ENCODE measurements at regions not wholly inside any gene's neighbourhood (a gene's known extent, or its start where the extent isn't known, plus 50 kb on each side); places are given as distances from the start of the nearest gene placed in this dataset.

DNA sequence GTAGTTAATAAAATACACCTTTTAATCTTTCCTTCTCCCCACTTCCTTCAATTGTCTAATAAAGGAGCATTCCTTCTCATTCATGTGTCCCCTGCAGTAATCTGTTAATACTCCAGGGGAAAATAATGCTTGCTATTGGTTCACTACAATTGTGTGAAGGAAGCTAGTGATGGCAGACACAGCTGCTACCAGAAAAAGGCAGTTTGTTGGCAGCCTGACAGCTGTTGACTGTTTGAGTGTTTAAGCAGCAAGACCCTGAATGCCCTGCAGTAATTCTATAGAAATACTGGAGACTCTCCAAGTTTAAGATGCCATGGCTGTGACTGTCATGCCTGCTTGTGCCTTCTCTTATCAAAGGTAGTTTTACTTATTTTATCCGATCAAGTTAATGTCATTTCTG is 359.5 kb downstream of the C4orf33 start:
- TF ChIP-seq, protein P1, sequence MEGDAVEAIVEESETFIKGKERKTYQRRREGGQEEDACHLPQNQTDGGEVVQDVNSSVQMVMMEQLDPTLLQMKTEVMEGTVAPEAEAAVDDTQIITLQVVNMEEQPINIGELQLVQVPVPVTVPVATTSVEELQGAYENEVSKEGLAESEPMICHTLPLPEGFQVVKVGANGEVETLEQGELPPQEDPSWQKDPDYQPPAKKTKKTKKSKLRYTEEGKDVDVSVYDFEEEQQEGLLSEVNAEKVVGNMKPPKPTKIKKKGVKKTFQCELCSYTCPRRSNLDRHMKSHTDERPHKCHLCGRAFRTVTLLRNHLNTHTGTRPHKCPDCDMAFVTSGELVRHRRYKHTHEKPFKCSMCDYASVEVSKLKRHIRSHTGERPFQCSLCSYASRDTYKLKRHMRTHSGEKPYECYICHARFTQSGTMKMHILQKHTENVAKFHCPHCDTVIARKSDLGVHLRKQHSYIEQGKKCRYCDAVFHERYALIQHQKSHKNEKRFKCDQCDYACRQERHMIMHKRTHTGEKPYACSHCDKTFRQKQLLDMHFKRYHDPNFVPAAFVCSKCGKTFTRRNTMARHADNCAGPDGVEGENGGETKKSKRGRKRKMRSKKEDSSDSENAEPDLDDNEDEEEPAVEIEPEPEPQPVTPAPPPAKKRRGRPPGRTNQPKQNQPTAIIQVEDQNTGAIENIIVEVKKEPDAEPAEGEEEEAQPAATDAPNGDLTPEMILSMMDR (IDR thresholded peaks at IDR 0.05; ENCODE audit: insufficient read depth, low read length, poor library complexity, severe bottlenecking), result no peak
- H3K27me3 ChIP-seq (replicated peaks; ENCODE audit: control insufficient read depth, insufficient read depth, low read length), result no peaks in the 10 kb centered on the region
- DNase-seq (ENCODE audit: extremely low read depth, insufficient read length), result no peak
- no peaks in the 10 kb centered on the region for H3K36me3 ChIP-seq (ENCODE audit: control insufficient read depth, insufficient read depth, low read length)
- no peak overlapping the region for H3K4me3 ChIP-seq (replicated peaks; ENCODE audit: low read depth, low read length)

DNA sequence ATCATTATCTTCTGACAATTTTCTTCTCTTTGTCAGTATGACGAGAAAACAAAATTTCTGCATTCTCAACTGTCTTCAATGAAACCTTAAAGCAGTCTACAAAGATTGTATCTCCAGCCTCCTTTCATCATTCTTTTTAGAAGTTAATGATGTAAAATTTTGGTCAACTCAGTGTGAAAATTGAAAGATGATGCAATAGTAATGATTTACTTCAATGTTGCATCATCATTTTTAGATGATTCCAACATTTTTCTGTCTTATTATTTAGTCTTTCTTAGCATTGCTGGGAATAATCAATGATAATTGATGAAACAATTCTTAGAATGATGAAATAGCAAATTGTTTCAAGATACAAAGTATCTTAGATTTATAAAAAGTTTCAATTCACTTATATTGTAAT is 372.7 kb downstream of the C4orf33 start:
- TF ChIP-seq, protein P1 (IDR thresholded peaks at IDR 0.05; ENCODE audit: insufficient read depth, low read length, poor library complexity, severe bottlenecking), result no peak
- no peak for DNase-seq (ENCODE audit: extremely low read depth, insufficient read length)

DNA sequence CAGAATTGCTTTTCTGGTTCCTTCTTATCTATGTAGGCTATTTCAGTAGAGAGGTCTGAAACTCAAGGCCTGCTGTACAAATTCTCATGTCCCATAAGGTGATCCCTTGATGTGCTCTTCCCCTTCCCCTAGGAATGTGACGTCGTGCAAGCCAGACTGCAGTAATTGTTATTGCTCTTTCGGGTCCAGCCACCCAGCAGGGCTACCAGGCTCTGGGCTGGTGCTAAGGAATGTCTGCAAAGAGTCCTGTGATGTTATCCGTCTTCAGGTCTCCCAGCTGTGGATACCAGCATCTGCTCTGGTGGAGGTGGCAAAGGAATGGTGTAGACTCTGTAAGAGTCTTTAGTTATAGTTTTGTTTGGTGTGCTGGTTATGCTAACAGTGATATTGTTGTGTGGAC is 378.7 kb downstream of the C4orf33 start:
- no peak for DNase-seq (ENCODE audit: extremely low read depth, insufficient read length)
- Histone ChIP-seq H3K36me3 (ENCODE audit: control insufficient read depth, insufficient read depth, low read length) (no peaks in the 10 kb centered on the region), H3K4me3 (replicated peaks; ENCODE audit: low read depth, low read length) (no peak overlapping the region), H3K27me3 (replicated peaks; ENCODE audit: control insufficient read depth, insufficient read depth, low read length) (no peaks in the 10 kb centered on the region)
- TF ChIP-seq, protein P1 (IDR thresholded peaks at IDR 0.05; ENCODE audit: insufficient read depth, low read length, poor library complexity, severe bottlenecking), result no peak

More for the DNA sequence above, 372.7 kb downstream of the C4orf33 start:
- H3K4me3 ChIP-seq (replicated peaks; ENCODE audit: low read depth, low read length), result no peak overlapping the region
- H3K36me3 ChIP-seq (ENCODE audit: control insufficient read depth, insufficient read depth, low read length), result no peaks in the 10 kb centered on the region
- H3K27me3 ChIP-seq (replicated peaks; ENCODE audit: control insufficient read depth, insufficient read depth, low read length), result no peaks in the 10 kb centered on the region

DNA sequence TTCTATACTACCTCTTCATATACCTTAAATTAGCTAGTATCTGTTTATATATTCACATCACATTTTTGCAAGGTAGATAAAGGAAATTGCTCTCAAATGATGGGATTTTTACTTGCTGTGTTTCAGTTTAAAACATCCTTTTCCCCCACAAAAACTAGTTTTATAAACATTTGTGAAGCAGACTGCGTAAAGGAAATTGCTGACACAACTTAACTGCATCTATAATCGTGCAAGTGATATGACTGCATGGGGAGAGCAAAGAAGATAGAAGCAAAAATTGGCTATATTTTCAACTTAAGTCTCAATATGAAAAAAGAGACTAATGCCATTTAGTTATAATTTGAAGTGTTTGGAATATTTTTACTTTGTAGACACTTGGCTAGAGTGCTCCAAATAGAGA is 385.2 kb downstream of the C4orf33 start:
- Histone ChIP-seq H3K36me3 (ENCODE audit: control insufficient read depth, insufficient read depth, low read length) (no peaks in the 10 kb centered on the region), H3K4me3 (replicated peaks; ENCODE audit: low read depth, low read length) (no peak overlapping the region), H3K27me3 (replicated peaks; ENCODE audit: control insufficient read depth, insufficient read depth, low read length) (no peaks in the 10 kb centered on the region)
- TF ChIP-seq, protein P1 (IDR thresholded peaks at IDR 0.05; ENCODE audit: insufficient read depth, low read length, poor library complexity, severe bottlenecking), result no peak
- DNase-seq (ENCODE audit: extremely low read depth, insufficient read length), result no peak

DNA sequence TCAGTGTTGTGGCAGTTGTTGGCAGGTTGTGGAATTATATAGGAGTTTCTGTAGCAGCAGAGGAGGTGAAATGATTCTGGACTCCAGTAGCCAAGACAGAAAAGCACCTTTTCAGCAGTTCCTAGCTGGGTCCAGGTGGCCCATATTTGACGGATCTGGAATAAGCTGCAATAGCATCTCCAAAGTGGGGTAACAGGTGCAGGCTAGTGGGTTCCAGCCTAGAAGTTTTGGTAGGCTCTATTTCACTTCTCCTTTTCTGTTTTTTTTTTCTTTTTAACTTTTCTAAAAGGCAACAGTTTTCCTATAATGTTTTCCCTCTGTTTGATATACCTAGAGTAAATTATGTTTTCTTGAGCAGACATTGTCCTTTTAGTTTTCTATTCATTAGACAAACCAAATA is 392.5 kb downstream of the C4orf33 start:
- no peak for DNase-seq (ENCODE audit: extremely low read depth, insufficient read length)
- Histone ChIP-seq H3K36me3 (ENCODE audit: control insufficient read depth, insufficient read depth, low read length) (no peaks in the 10 kb centered on the region), H3K4me3 (replicated peaks; ENCODE audit: low read depth, low read length) (no peak overlapping the region), H3K27me3 (replicated peaks; ENCODE audit: control insufficient read depth, insufficient read depth, low read length) (no peaks in the 10 kb centered on the region)
- TF ChIP-seq, protein P1 (IDR thresholded peaks at IDR 0.05; ENCODE audit: insufficient read depth, low read length, poor library complexity, severe bottlenecking), result no peak

DNA sequence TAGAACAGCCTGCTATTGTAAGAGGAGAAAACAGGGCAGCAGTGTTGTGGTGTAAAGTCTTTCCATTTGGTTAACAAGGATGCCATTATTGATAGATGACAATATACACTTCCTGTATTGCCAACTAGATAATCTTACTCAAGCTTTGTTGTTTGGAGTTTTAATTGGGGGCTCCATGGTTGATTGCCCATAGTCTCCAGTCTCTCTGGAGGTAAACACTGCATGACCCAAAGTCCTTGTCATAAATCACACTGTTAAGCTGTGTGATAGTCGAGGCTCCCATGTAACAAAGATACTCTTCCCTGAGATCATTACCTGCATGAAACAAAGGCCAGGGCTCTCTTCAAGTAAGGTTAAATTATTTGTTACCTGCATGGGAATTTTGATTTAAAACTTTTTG is 394.6 kb downstream of the C4orf33 start:
- TF ChIP-seq, protein P1 (IDR thresholded peaks at IDR 0.05; ENCODE audit: insufficient read depth, low read length, poor library complexity, severe bottlenecking), result no peak
- H3K36me3 ChIP-seq (ENCODE audit: control insufficient read depth, insufficient read depth, low read length), result no peaks in the 10 kb centered on the region
- no peak for DNase-seq (ENCODE audit: extremely low read depth, insufficient read length)
- no peak overlapping the region for H3K4me3 ChIP-seq (replicated peaks; ENCODE audit: low read depth, low read length)
- no peaks in the 10 kb centered on the region for H3K27me3 ChIP-seq (replicated peaks; ENCODE audit: control insufficient read depth, insufficient read depth, low read length)
